ENCODE measurements at regions not wholly inside any gene's neighbourhood (a gene's known extent, or its start where the extent isn't known, plus 50 kb on each side); places are given as distances from the start of the nearest gene placed in this dataset.

GRCh38 chr7:35533902-35534301 is 161.0 kb downstream of the HERPUD2 start:
- no peak for DNase-seq

GRCh38 chr7:35530124-35531109 is 164.5 kb downstream of the HERPUD2 start:
- DNase-seq: no peak

DNA sequence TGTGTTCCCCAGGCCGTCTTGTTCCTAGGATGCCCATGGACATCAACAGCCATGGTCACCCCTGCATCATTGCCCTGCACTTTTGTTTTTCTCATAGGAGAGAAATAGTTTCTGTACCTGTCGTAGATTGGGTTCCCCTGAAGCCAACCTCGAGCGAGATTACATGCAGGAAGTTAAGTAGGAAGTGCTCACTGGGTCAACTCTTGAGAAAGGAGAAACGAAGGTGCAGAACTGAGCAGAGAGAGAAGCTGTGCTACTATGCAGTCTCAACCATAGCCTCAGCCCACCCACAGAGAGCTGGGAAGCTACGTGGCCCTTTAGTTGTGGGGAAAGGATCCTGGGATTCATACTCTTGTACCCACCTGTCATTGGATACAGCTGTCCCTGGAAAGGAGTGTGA is 165.2 kb downstream of the HERPUD2 start:
- DNase-seq: no peak

DNA sequence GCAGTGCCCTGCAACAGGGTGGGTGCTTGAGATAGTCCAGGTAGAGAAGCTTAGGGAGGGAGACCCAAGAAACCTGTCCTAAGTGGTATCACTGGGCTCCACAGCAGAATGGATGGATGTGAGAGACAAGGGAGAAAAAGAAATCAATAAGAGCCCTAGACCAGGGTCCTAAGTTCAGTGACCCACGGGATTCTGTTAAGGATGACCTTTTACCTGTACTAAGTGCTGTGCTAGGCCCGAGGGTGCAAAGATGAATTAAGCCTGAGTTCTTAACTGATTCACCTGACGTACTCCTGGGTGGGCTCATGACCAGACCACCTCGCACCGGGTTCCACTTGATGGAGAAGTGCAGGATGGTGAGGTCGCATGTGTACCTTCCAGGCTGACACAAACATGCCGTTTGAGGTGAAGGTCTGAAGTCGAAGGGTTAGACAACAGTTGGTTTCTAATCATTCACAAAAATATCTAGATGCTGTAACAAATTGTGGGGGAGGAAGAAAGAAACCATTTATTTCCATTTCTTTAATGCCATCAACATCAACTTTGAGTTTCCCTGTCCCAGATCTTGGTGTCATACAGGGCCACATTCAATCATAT is 166.5 kb downstream of the HERPUD2 start:
- no peak for DNase-seq

DNA sequence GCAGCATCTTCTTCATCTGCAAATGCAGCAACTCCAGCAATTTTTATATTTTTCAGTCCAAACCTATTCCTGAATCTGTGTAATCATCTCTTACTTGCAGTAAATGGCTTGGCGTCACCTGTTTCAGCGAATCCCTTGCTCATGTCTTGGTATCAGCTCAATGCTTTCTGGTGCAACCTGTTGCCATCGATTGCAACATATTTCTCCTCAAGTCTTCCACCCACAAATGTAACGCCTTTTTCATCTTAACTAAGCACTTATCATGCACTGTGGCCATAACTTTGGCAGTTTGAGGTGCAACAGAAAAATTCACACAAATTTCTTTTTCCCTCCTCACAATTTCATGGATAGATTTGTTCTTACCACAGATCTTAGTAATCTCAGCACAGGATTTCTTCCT is 168.3 kb downstream of the HERPUD2 start:
- DNase-seq: no peak

DNA sequence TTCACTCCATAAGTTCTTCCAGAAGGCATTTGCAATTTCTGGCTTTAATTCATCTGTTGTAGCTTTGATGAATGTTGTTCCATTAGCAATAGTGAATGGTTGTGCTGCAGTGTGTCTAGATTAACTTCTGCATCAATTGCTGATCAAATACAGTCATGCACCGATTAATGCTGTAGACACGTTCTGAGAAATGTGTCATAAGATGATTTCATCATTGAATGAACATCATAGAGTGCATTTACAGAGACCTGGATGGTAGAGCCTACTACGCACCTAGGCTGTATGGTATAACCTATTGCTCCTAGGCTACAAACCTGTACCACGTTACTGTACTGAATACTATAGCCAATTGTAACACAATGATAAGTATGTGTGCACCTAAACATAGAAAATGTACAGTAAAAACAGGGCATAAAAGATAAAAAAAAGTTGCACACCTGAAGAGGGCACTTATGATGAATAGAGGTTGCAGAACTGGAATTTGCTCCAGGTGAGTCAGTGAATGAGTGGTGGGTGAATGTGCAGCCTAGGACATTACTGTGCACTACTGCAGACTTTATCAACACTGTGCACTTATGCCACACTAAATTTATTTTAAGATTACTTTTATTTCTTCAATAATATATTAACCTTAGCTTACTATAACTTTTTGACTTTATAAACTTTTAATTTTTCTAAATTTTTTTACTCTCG is 170.7 kb downstream of the HERPUD2 start:
- no peak for DNase-seq

GRCh38 chr7:35523292-35523691 is 171.6 kb downstream of the HERPUD2 start:
- DNase-seq: no peak

DNA sequence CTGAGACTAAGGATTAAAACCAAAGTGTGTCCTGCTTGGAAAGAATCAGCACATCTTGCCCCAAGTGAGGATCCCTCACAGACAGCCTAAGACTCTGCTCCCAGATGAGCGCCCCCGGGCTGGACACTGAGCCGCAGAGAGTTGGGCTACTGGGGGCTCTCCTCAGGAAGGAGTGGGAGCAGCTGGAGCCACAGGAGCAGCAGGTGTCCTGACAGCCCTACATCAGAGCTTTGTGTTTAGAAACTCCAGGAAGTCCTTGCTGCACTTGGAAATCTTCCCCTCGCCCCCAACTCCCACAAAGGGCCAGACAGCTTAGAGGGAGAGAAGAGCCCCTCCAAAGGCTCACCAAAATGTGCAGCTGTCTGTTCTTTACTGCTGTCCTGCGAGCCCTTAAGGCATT is 172.2 kb downstream of the HERPUD2 start:
- DNase-seq: no peak

- no peak for DNase-seq
These were observed 173.0 kb downstream of the HERPUD2 start for GRCh38 chr7:35521941-35522340.

- DNase-seq: no peak
These were observed 173.9 kb downstream of the HERPUD2 start for GRCh38 chr7:35520810-35521625.

DNA sequence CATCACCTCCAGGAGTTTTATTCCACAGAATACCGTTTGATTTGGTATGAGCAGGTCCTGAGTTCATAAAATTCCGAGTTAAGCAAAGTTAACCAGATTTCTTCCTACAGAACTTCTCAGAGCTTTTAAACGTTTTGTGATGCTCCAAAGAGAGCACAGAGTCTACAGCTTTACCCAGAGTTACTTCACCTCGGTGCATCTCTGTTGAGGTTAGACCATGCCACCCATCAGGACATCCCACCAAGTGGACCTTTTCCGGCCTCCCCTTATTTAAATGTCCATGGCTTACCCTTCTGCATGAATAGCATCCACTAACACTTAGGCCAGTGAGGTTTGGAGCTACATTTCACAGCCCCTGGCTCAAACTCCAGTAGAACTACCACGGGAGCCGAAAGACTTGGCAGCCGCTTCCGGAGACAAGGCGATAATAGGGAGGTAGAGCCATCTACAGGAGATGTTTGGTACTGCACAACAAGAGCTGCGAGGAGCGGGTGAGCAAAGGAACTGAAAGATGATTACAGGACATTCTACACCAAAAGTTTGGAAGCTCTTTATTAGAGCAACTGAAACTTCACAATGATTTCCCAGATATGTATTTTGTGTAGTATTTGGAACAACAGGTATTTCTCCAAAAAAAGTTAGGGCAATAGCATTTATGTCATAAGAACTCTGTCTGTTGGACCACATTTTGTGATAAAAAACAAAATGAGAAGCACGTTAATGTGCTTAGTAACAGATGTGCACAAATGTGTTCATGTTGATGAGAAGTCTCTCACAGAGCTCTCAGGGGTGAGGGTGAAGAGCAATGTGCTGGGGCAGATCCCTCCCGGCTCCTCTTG is 174.7 kb downstream of the HERPUD2 start:
- DNase-seq: no peak

DNA sequence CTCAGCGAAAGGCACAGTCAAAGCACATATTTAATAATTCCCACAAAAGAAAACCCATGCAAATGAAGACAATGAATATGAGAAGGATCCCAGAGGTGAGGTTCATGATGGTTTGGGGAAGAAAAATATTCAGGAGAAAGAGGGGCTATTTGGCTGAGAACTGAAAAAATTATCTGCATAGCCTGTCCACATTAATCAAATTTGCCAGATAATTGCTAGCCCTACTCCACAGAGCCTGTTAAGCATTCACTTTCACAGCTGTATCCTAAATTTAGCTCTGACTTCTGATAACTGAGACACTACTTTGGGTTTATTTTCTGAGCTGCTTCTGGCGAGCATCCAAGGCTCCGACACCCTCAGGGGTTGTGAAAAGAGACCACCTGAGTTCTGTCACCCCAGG is 176.2 kb downstream of the HERPUD2 start:
- no peak for DNase-seq

DNA sequence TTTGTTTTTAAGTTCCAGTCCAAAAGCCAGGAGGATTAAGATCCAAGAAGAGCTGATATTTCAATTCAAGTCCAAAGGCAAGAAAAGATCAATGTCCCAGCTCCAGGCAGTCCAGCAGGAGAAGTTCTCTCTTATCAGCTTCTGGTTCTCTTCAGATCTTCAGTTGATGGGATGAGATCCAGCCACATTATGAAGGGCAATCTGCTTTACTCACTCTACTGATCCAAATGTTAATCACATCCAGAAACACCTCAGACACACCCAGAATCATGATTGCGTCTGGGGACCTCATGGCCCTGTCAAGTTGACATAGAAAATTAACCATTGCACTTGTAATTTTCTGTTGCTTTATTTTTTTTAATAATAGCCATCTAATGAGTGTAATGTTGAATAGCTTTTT is 178.4 kb downstream of the HERPUD2 start:
- DNase-seq: no peak

DNA sequence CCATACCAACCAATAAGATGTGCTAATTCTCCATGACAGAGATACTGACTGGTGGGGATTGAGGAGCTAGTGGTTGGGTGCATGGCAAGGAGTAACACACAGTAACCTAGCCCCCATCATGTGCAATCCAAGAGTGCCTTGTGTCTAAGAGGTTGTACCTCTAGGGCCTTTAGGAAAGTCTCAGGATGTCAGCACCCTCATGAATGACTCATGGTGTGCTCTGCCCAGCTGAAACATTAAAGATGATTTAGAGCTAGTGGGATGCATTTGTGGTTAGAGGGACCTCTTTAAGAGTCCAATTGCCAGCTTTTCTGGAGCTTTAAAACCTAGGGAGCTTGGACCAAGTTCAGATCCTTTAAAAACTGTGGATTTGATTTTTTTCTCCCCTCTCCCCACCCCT is 181.1 kb downstream of the HERPUD2 start:
- DNase-seq: no peak

- DNase-seq: no peak
These were observed 181.7 kb downstream of the HERPUD2 start for GRCh38 chr7:35513195-35513594.

GRCh38 chr7:35512716-35513115 is 182.2 kb downstream of the HERPUD2 start:
- DNase-seq: no peak

- DNase-seq: no peak
These were observed 186.1 kb downstream of the HERPUD2 start for GRCh38 chr7:35508623-35509400.

- no peak for DNase-seq
These were observed 189.9 kb downstream of the HERPUD2 start for GRCh38 chr7:35505066-35505465.

DNA sequence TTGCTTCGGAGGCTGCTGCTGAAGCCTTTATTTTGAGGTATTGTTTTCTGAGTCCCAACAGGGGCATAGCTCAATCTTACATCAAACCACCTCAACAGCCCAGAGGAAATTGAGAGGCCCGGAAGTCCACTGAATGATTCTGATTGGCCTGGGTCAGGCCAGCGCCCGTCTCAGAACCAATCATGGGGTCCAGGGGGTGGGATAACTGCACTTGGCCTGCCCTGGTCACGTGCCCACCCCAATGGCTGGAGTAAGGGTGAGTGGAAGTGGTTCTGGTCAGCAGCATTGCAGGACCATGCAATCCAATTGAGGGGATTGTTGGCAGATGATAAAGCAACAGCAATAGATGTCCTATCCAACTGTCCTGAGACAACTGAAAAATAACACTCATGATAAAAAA is 190.6 kb downstream of the HERPUD2 start:
- no peak for DNase-seq

GRCh38 chr7:35501681-35502080 is 193.3 kb downstream of the HERPUD2 start:
- DNase-seq: no peak

GRCh38 chr7:35499226-35499625 is 195.7 kb downstream of the HERPUD2 start:
- no peak for DNase-seq
